T-cell (primary cell): ENCODE measurements at regions not wholly inside any gene's neighbourhood (a gene's known extent, or its start where the extent isn't known, plus 50 kb on each side); places are given as distances from the start of the nearest gene placed in this dataset.

ENCODE experiments used
- ATAC-seq, 4 experiments: fragments of 200-7000 bp in 3 of 4; fragments of 150-1000 bp in 1 of 4; cut with Tn5 transposase; replicated peaks in 1 of 4; 1 replicate in 3 of 4; 2 replicates in 1 of 4; pipeline ENCODE4 v1.10.0; 2021; ENCODE audit warnings: moderate library complexity in 3 of 4, mild to moderate bottlenecking in 2 of 4, moderate number of reproducible peaks in 1 of 4
- CTCF ChIA-PET, 2 donors: fragments of 300-600 bp; sonication (Branson Sonifier 250); formaldehyde crosslinking; loops; one replicate each; lab custom pipeline; 2022; ENCODE audit warnings: antibody characterized with exemption in 2 of 2; lab: Charles Lee
- POLR2A ChIA-PET, 2 donors: fragments of 300-600 bp; sonication (Branson Sonifier 250); formaldehyde crosslinking; loops; one replicate each; lab custom pipeline; 2022; ENCODE audit warnings: antibody characterized with exemption in 2 of 2; lab: Charles Lee
- DNase-seq, 35 experiments: peaks; one replicate each; pipeline versions ENCODE4 v3.0.0 to v3.0.0-alpha.2; 2013 to 2023
- H3K27ac ChIP-seq: one replicate; pipeline ENCODE4 v1.5.1; 2013; ENCODE audit warnings: low read length
- H3K27me3 ChIP-seq, 2 experiments: replicated peaks in 1 of 2; 1 replicate in 1 of 2; 2 replicates in 1 of 2; pipeline versions ENCODE4 v1.6.1 to v1.7.0; 2013; ENCODE audit warnings: low read length in 1 of 2, mixed read lengths in 1 of 2; ENCODE audit not compliant: control insufficient read depth in 2 of 2, insufficient read depth in 2 of 2; ENCODE audit errors: extremely low read depth in 1 of 2
- H3K36me3 ChIP-seq, 2 donors: 1 replicate in 1 of 2; 2 replicates in 1 of 2; pipeline versions ENCODE4 v1.6.1 to v1.7.0; 2013; ENCODE audit warnings: low read length in 1 of 2; ENCODE audit not compliant: control insufficient read depth in 2 of 2, insufficient read depth in 1 of 2; ENCODE audit errors: extremely low read depth in 1 of 2
- H3K4me1 ChIP-seq, 2 experiments: 1 replicate in 1 of 2; 2 replicates in 1 of 2; pipeline versions ENCODE4 v1.6.1 to v1.7.0; 2013; ENCODE audit warnings: low read length in 2 of 2, mixed read lengths in 1 of 2; ENCODE audit not compliant: insufficient read depth in 2 of 2, control insufficient read depth in 1 of 2; ENCODE audit errors: extremely low read depth in 1 of 2
- H3K4me3 ChIP-seq, 2 donors: 1 replicate in 1 of 2; 2 replicates in 1 of 2; pipeline versions ENCODE4 v1.5.1 to v1.7.0; 2013; ENCODE audit warnings: mild to moderate bottlenecking in 2 of 2, low read length in 1 of 2, moderate library complexity in 1 of 2; ENCODE audit not compliant: control insufficient read depth in 1 of 2; ENCODE audit errors: extremely low read depth in 1 of 2
- H3K9me3 ChIP-seq: 2 replicates; pipeline ENCODE4 v1.7.0; 2013
- H3K27ac Mint-ChIP-seq, 2 donors: one replicate each; pipeline ENCODE4 v1.8.0; 2020 to 2021; ENCODE audit warnings: mild to moderate bottlenecking in 2 of 2, mixed read lengths in 2 of 2
- H3K27me3 Mint-ChIP-seq, 2 donors: one replicate each; pipeline ENCODE4 v1.8.0; 2021 to 2022; ENCODE audit warnings: mixed read lengths in 2 of 2
- H3K36me3 Mint-ChIP-seq: one replicate; pipeline ENCODE4 v1.8.0; 2021; ENCODE audit warnings: mixed read lengths
- H3K4me1 Mint-ChIP-seq, 3 donors: one replicate each; pipeline ENCODE4 v1.8.0; 2020 to 2022; ENCODE audit warnings: mixed read lengths in 3 of 3, mild to moderate bottlenecking in 1 of 3
- H3K4me3 Mint-ChIP-seq, 3 donors: one replicate each; pipeline ENCODE4 v1.8.0; 2020 to 2022; ENCODE audit warnings: mild to moderate bottlenecking in 3 of 3, mixed read lengths in 3 of 3, moderate library complexity in 3 of 3
- H3K9me3 Mint-ChIP-seq, 3 donors: one replicate each; pipeline ENCODE4 v1.8.0; 2020 to 2022; ENCODE audit warnings: mixed read lengths in 3 of 3
- WGBS: methylation state at CpG from one replicate; pipeline ENCODE4 v1.1.5; 2013; ENCODE audit warnings: missing lambda C conversion rate; ENCODE audit not compliant: insufficient coverage; 5-methylcytosine and 5-hydroxymethylcytosine counted together

GRCh38 chr5:155786108-155786507, 540.9 kb upstream of the SGCD start:
- no peaks in the 10 kb centered on the region for H3K36me3 ChIP-seq
- ChIA-PET CTCF (interaction anchor here in 1 of 2 donors (0.6 kb wide), 1 partner anchor 904 kb away, joined by 5 read pairs; no protein-coding TSS in a partner anchor), POLR2A (no interaction called here)
- ATAC-seq = no peak
- no peaks in the 10 kb centered on the region for H3K9me3 ChIP-seq
- no peaks in the 10 kb centered on the region for H3K4me1 ChIP-seq
- DNase-seq = no peak
- Mint-ChIP-seq H3K27me3 (peaks cover 2 to 10% of the 10 kb centered on the region in 2 donors), H3K4me3 (no peak overlapping the region), H3K9me3 (peaks cover 0 to 2% (median 1%) of the 10 kb centered on the region in 3 donors), H3K36me3 (no peaks in the 10 kb centered on the region), H3K27ac (no peak overlapping the region), H3K4me1 (no peaks in the 10 kb centered on the region)
- H3K27me3 ChIP-seq = no peaks in the 10 kb centered on the region
- H3K4me3 ChIP-seq = no peak overlapping the region
- no CpG with 5 or more reads among the region's 1 CpG for WGBS
- no peak overlapping the region for H3K27ac ChIP-seq

GRCh38 chr5:155792873-155793272, 534.1 kb upstream of the SGCD start:
- Mint-ChIP-seq H3K4me3 (no peak overlapping the region), H3K9me3 (peaks cover 7 to 39% (median 27%) of the 10 kb centered on the region in 3 donors), H3K27ac (no peak overlapping the region), H3K4me1 (no peaks in the 10 kb centered on the region), H3K27me3 (peaks cover 0 to 4% of the 10 kb centered on the region in 2 donors), H3K36me3 (no peaks in the 10 kb centered on the region)
- ChIA-PET CTCF (no interaction called here), POLR2A (no interaction called here)
- DNase-seq = no peak
- H3K4me3 ChIP-seq = no peak overlapping the region
- no CpG with 5 or more reads among the region's 1 CpG for WGBS
- H3K27me3 ChIP-seq = no peaks in the 10 kb centered on the region
- no peak for ATAC-seq
- H3K36me3 ChIP-seq = no peaks in the 10 kb centered on the region
- peaks cover 4% of the 10 kb centered on the region for H3K9me3 ChIP-seq
- no peaks in the 10 kb centered on the region for H3K4me1 ChIP-seq
- H3K27ac ChIP-seq = no peak overlapping the region

GRCh38 chr5:155794795-155795194, 532.2 kb upstream of the SGCD start:
- ChIA-PET CTCF (no interaction called here), POLR2A (no interaction called here)
- Mint-ChIP-seq H3K27me3 (no peaks in the 10 kb centered on the region), H3K27ac (no peak overlapping the region), H3K9me3 (peaks cover 7 to 39% (median 27%) of the 10 kb centered on the region in 3 donors), H3K4me3 (no peak overlapping the region), H3K36me3 (no peaks in the 10 kb centered on the region), H3K4me1 (no peaks in the 10 kb centered on the region)
- no peak overlapping the region for H3K4me3 ChIP-seq
- ATAC-seq (no peak), DNase-seq (no peak)
- H3K27ac ChIP-seq = no peak overlapping the region
- H3K4me1 ChIP-seq = no peaks in the 10 kb centered on the region
- H3K36me3 ChIP-seq = no peaks in the 10 kb centered on the region
- H3K27me3 ChIP-seq = no peaks in the 10 kb centered on the region
- H3K9me3 ChIP-seq = peaks cover 4% of the 10 kb centered on the region

- H3K9me3 Mint-ChIP-seq = peaks cover 4 to 15% (median 9%) of the 10 kb centered on the region in 3 donors
- no peak overlapping the region for H3K4me3 Mint-ChIP-seq
- Histone ChIP-seq H3K36me3 (no peaks in the 10 kb centered on the region), H3K4me3 (no peak overlapping the region), H3K27me3 (no peaks in the 10 kb centered on the region), H3K9me3 (peaks cover 4% of the 10 kb centered on the region), H3K4me1 (no peaks in the 10 kb centered on the region), H3K27ac (no peak overlapping the region)
- CTCF ChIA-PET = interaction anchor here in 1 of 2 donors (0.7 kb wide), 1 partner anchor 14 kb away, joined by 3 read pairs; no protein-coding TSS in a partner anchor
- H3K36me3 Mint-ChIP-seq = no peaks in the 10 kb centered on the region
- H3K27ac Mint-ChIP-seq = no peak overlapping the region
- no peak for DNase-seq
- no peaks in the 10 kb centered on the region for H3K4me1 Mint-ChIP-seq
- POLR2A ChIA-PET = no interaction called here
- ATAC-seq = no peak
- 82% methylated on average over 3 of the region's 6 CpGs for WGBS
- H3K27me3 Mint-ChIP-seq = no peaks in the 10 kb centered on the region
Observed at GRCh38 chr5:155799308-155799707, 527.7 kb upstream of the SGCD start.

- H3K27me3 ChIP-seq = no peaks in the 10 kb centered on the region
- no peaks in the 10 kb centered on the region for H3K4me1 Mint-ChIP-seq
- no peaks in the 10 kb centered on the region for H3K9me3 ChIP-seq
- H3K4me3 Mint-ChIP-seq = no peak overlapping the region
- no peaks in the 10 kb centered on the region for H3K9me3 Mint-ChIP-seq
- WGBS = 56% methylated on average over 1 of the region's 3 CpGs
- DNase-seq (no peak), ATAC-seq (no peak)
- H3K4me1 ChIP-seq = no peaks in the 10 kb centered on the region
- no peak overlapping the region for H3K27ac ChIP-seq
- CTCF ChIA-PET = no interaction called here
- H3K36me3 Mint-ChIP-seq = no peaks in the 10 kb centered on the region
- no peak overlapping the region for H3K4me3 ChIP-seq
- peaks cover 0 to 11% of the 10 kb centered on the region in 2 donors for H3K27me3 Mint-ChIP-seq
- H3K27ac Mint-ChIP-seq = no peak overlapping the region
- POLR2A ChIA-PET = no interaction called here
- H3K36me3 ChIP-seq = no peaks in the 10 kb centered on the region
Observed at GRCh38 chr5:155807884-155808576, 518.9 kb upstream of the SGCD start.

- POLR2A ChIA-PET = no interaction called here
- no peaks in the 10 kb centered on the region for H3K4me1 ChIP-seq
- no peaks in the 10 kb centered on the region for H3K36me3 Mint-ChIP-seq
- peaks cover 5 to 11% of the 10 kb centered on the region in 2 donors for H3K27me3 Mint-ChIP-seq
- H3K9me3 ChIP-seq = no peaks in the 10 kb centered on the region
- ATAC-seq = no peak
- no peaks in the 10 kb centered on the region for H3K36me3 ChIP-seq
- no peak for DNase-seq
- CTCF ChIA-PET = no interaction called here
- no peak overlapping the region for H3K27ac ChIP-seq
- H3K4me3 ChIP-seq = no peak overlapping the region
- no peaks in the 10 kb centered on the region for H3K4me1 Mint-ChIP-seq
- H3K27me3 ChIP-seq = no peaks in the 10 kb centered on the region
- no peaks in the 10 kb centered on the region for H3K9me3 Mint-ChIP-seq
- 0% methylated on average over 1 of the region's 1 CpG for WGBS
- H3K4me3 Mint-ChIP-seq = no peak overlapping the region
- no peak overlapping the region for H3K27ac Mint-ChIP-seq
Observed at GRCh38 chr5:155815248-155815647, 511.7 kb upstream of the SGCD start.
